ENCODE measurements at regions not wholly inside any gene's neighbourhood (a gene's known extent, or its start where the extent isn't known, plus 50 kb on each side); places are given as distances from the start of the nearest gene placed in this dataset.

GRCh38 chr13:95477187-95477586 lies 75.3 kb upstream of the CLDN10 start:
- H3K36me3 Mint-ChIP-seq (ENCODE audit: insufficient read depth in 1 of 3, low read depth in 3 of 3), result no peaks in the 10 kb centered on the region; a peak in 1 of 7 replicates

More at GRCh38 chr13:95477187-95477586, 75.3 kb upstream of the CLDN10 start:
- H3K27ac ChIP-seq (ENCODE audit: insufficient read length, low read depth, low read length), result no peak overlapping the region
- no peak overlapping the region for H2AK5ac ChIP-seq (ENCODE audit: insufficient read length, low read length)
- no peaks in the 10 kb centered on the region for H3K9me3 ChIP-seq (ENCODE audit: control insufficient read depth, low read depth, low read length)
- H3K9ac ChIP-seq (ENCODE audit: extremely low read depth, insufficient read length, low read length), result no peak overlapping the region
- no peak overlapping the region for H3K4me3 Mint-ChIP-seq
- no peak overlapping the region for H3K56ac ChIP-seq (ENCODE audit: insufficient read length, low read depth, low read length)
- no peak for DNase-seq
- H3K27ac Mint-ChIP-seq, result no peak overlapping the region
- H2BK120ac ChIP-seq (ENCODE audit: low read depth, low read length, poor library complexity, severe bottlenecking), result no peak overlapping the region
- H3K4me1 ChIP-seq (ENCODE audit: insufficient read depth, low read length), result no peaks in the 10 kb centered on the region
- H3K23me2 ChIP-seq (ENCODE audit: insufficient read length, low read depth, low read length, poor library complexity, severe bottlenecking), result no peaks in the 10 kb centered on the region
- no peak overlapping the region for H3T11ph ChIP-seq (ENCODE audit: low read length)
- no peak overlapping the region for H4K91ac ChIP-seq (ENCODE audit: insufficient read length, low read depth, low read length)
- no peaks in the 10 kb centered on the region for H3K79me1 ChIP-seq (ENCODE audit: insufficient read depth, low read depth, low read length, poor library complexity, severe bottlenecking)
- H2AFZ ChIP-seq (ENCODE audit: low read length), result no peak overlapping the region
- H2BK15ac ChIP-seq (ENCODE audit: low read depth, low read length), result no peak overlapping the region
- no peak overlapping the region for H2BK12ac ChIP-seq (ENCODE audit: insufficient read length, low read depth, low read length)
- peaks cover 22% of the 10 kb centered on the region for H3K27me3 Mint-ChIP-seq (ENCODE audit: low read depth)
- H2BK20ac ChIP-seq (ENCODE audit: low read depth, low read length, poor library complexity, severe bottlenecking), result no peak overlapping the region
- peaks cover 13 to 15% of the 10 kb centered on the region in 2 experiments for H3K4me1 Mint-ChIP-seq
- no peak overlapping the region for H3K14ac ChIP-seq (ENCODE audit: insufficient read depth, low read length)
- WGBS (ENCODE audit: extremely low coverage, insufficient read length, low lambda C conversion rate), result no CpG with 5 or more reads among the region's 6 CpGs
- TF ChIP-seq, protein P1, sequence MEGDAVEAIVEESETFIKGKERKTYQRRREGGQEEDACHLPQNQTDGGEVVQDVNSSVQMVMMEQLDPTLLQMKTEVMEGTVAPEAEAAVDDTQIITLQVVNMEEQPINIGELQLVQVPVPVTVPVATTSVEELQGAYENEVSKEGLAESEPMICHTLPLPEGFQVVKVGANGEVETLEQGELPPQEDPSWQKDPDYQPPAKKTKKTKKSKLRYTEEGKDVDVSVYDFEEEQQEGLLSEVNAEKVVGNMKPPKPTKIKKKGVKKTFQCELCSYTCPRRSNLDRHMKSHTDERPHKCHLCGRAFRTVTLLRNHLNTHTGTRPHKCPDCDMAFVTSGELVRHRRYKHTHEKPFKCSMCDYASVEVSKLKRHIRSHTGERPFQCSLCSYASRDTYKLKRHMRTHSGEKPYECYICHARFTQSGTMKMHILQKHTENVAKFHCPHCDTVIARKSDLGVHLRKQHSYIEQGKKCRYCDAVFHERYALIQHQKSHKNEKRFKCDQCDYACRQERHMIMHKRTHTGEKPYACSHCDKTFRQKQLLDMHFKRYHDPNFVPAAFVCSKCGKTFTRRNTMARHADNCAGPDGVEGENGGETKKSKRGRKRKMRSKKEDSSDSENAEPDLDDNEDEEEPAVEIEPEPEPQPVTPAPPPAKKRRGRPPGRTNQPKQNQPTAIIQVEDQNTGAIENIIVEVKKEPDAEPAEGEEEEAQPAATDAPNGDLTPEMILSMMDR (conservative IDR thresholded peaks at IDR 0.05), result no peak
- H4K5ac ChIP-seq (ENCODE audit: insufficient read length, low read depth, low read length), result no peak overlapping the region
- no peaks in the 10 kb centered on the region; the same call in 1 of the 2 replicates for H3K27me3 ChIP-seq (ENCODE audit: insufficient read depth, low read length)
- H3K23ac ChIP-seq (ENCODE audit: insufficient read length, low read depth, low read length), result no peak overlapping the region
- H3K79me2 ChIP-seq (ENCODE audit: insufficient read depth, low read length), result no peaks in the 10 kb centered on the region
- H3K18ac ChIP-seq (ENCODE audit: insufficient read length, low read depth, low read length), result no peak overlapping the region
- H3K9me3 Mint-ChIP-seq, result no peaks in the 10 kb centered on the region
- no peak overlapping the region for H3K4me2 ChIP-seq (ENCODE audit: insufficient read depth, insufficient read length, low read length)
- no peak overlapping the region for H2BK5ac ChIP-seq (ENCODE audit: insufficient read length, low read length)
- H4K8ac ChIP-seq (replicated peaks; ENCODE audit: insufficient read length, low read depth, low read length), result no peak overlapping the region
- H3K4ac ChIP-seq (ENCODE audit: low read depth, low read length), result no peak overlapping the region
- H4K20me1 ChIP-seq (ENCODE audit: control insufficient read depth, insufficient read depth, insufficient read length), result no peaks in the 10 kb centered on the region

Data from H9 (cell line).